OCI-LY3 (cell line): ENCODE measurements at regions not wholly inside any gene's neighbourhood (a gene's known extent, or its start where the extent isn't known, plus 50 kb on each side); places are given as distances from the start of the nearest gene placed in this dataset.

Experiments used
- H2AFZ ChIP-seq: fragments of 200-600, 300-600 bp; shearing (Covaris generic); 2 replicates; pipeline ENCODE4 v1.6.0; 2014; ENCODE audit warnings: antibody characterized with exemption, low read depth, low read length
- H3K27ac ChIP-seq: fragments of 200-600, 300-600 bp; sonication (generic); 2 replicates; pipeline ENCODE4 v1.5.1; 2014; ENCODE audit warnings: mild to moderate bottlenecking, low read length, moderate library complexity, mixed read lengths
- H3K27me3 ChIP-seq: fragments of 200-600, 300-600 bp; sonication (generic); 2 replicates; pipeline ENCODE4 v1.6.1; 2014; ENCODE audit warnings: low read depth, low read length, mixed read lengths
- H3K36me3 ChIP-seq: fragments of 200-600, 300-600 bp; sonication (generic); replicated peaks from 2 replicates; pipeline ENCODE3; 2014; ENCODE audit warnings: low read depth, low read length, mixed read lengths
- H3K4me1 ChIP-seq: fragments of 300-600, 200-600 bp; sonication (generic); 2 replicates; pipeline ENCODE4 v1.6.1; 2014; ENCODE audit warnings: low read length, mixed read lengths
- H3K4me2 ChIP-seq: fragments of 200-600, 300-600 bp; sonication (generic); 2 replicates; pipeline ENCODE4 v1.6.1; 2014; ENCODE audit warnings: low read length, mixed read lengths
- H3K4me3 ChIP-seq: fragments of 300-600, 200-600 bp; sonication (generic); 2 replicates; pipeline ENCODE4 v1.5.1; 2014; ENCODE audit warnings: antibody characterized with exemption, mild to moderate bottlenecking, low read length, moderate library complexity
- H3K79me2 ChIP-seq: fragments of 300-600, 200-600 bp; shearing (Covaris generic); 2 replicates; pipeline ENCODE4 v1.6.1; 2014; ENCODE audit warnings: mild to moderate bottlenecking, low read length, mixed read lengths
- H3K9ac ChIP-seq: fragments of 300-600, 200-600 bp; shearing (Covaris generic); 2 replicates; pipeline ENCODE4 v1.6.0; 2014; ENCODE audit warnings: mild to moderate bottlenecking, low read length, moderate library complexity
- H3K9me3 ChIP-seq: fragments of 200-600, 300-600 bp; shearing (Covaris generic); 2 replicates; pipeline ENCODE4 v1.6.1; 2014; ENCODE audit warnings: low read length, mixed read lengths; ENCODE audit not compliant: insufficient read depth
- H4K20me1 ChIP-seq: fragments of 200-600, 300-600 bp; sonication (generic); 2 replicates; pipeline ENCODE4 v1.6.1; 2016; ENCODE audit warnings: low read length, mixed read lengths; ENCODE audit not compliant: insufficient read depth
- CTCF ChIP-seq: fragments of 200-600, 300-600 bp; sonication (generic); IDR thresholded peaks from 2 replicates; pipeline ENCODE4 v1.5.1; 2014; ENCODE audit warnings: antibody characterized with exemption, low read length, low read depth
- EZH2phosphoT487 ChIP-seq: fragments of 200-600 bp; shearing (Covaris generic); IDR thresholded peaks from 2 replicates; pipeline ENCODE4 v1.6.1; 2018; ENCODE audit warnings: antibody characterized with exemption, mixed run types, low read depth

- H3K4me3 ChIP-seq, result no peak overlapping the region
- H3K27ac ChIP-seq, result no peak overlapping the region
- H4K20me1 ChIP-seq, result no peaks in the 10 kb centered on the region
- H3K4me1 ChIP-seq, result no peaks in the 10 kb centered on the region
- no peaks in the 10 kb centered on the region for H3K79me2 ChIP-seq
- H2AFZ ChIP-seq, result no peak overlapping the region
- no peaks in the 10 kb centered on the region for H3K36me3 ChIP-seq
- H3K9ac ChIP-seq, result no peak overlapping the region
- H3K9me3 ChIP-seq, result no peaks in the 10 kb centered on the region
- no peak overlapping the region for H3K4me2 ChIP-seq
- no peak for TF ChIP-seq EZH2phosphoT487
- no peak for TF ChIP-seq CTCF
- H3K27me3 ChIP-seq, result no peaks in the 10 kb centered on the region
These were observed 144.3 kb downstream of the FZD1 start for GRCh38 chr7:91408388-91409154.

GRCh38 chr7:91411060-91411459 lies 146.8 kb downstream of the FZD1 start:
- H3K36me3 ChIP-seq, result no peaks in the 10 kb centered on the region
- no peaks in the 10 kb centered on the region for H4K20me1 ChIP-seq
- no peak overlapping the region for H3K9ac ChIP-seq
- H3K4me2 ChIP-seq, result 0 out of 2 replicates have a peak overlapping the region, but pooled peaks have one; percentile 14
- H3K4me1 ChIP-seq, result no peaks in the 10 kb centered on the region
- no peak overlapping the region for H3K4me3 ChIP-seq
- no peaks in the 10 kb centered on the region for H3K27me3 ChIP-seq
- no peaks in the 10 kb centered on the region for H3K9me3 ChIP-seq
- no peaks in the 10 kb centered on the region for H3K79me2 ChIP-seq
- no peak for TF ChIP-seq EZH2phosphoT487
- no peak for TF ChIP-seq CTCF
- H2AFZ ChIP-seq, result no peak overlapping the region
- H3K27ac ChIP-seq, result no peak overlapping the region

- Histone ChIP-seq H3K27me3 (no peaks in the 10 kb centered on the region), H3K27ac (no peak overlapping the region), H3K4me3 (no peak overlapping the region), H3K79me2 (no peaks in the 10 kb centered on the region), H2AFZ (no peak overlapping the region), H4K20me1 (no peaks in the 10 kb centered on the region), H3K9ac (no peak overlapping the region), H3K36me3 (no peaks in the 10 kb centered on the region), H3K4me1 (no peaks in the 10 kb centered on the region), H3K9me3 (no peaks in the 10 kb centered on the region), H3K4me2 (no peak overlapping the region)
- no peak for TF ChIP-seq CTCF
- no peak for TF ChIP-seq EZH2phosphoT487
These were observed 148.1 kb downstream of the FZD1 start for GRCh38 chr7:91412298-91412697.

- no peak for TF ChIP-seq EZH2phosphoT487
- TF ChIP-seq CTCF, result no peak
- Histone ChIP-seq H3K27ac (no peak overlapping the region), H3K27me3 (no peaks in the 10 kb centered on the region), H3K9me3 (no peaks in the 10 kb centered on the region), H3K36me3 (no peaks in the 10 kb centered on the region), H3K4me1 (no peaks in the 10 kb centered on the region), H3K79me2 (no peaks in the 10 kb centered on the region), H2AFZ (no peak overlapping the region), H3K4me3 (no peak overlapping the region), H3K4me2 (no peak overlapping the region), H4K20me1 (no peaks in the 10 kb centered on the region), H3K9ac (no peak overlapping the region)
These were observed 150.5 kb downstream of the FZD1 start for GRCh38 chr7:91414734-91415133.
